Neural cell (in vitro differentiated cells): ENCODE measurements at regions not wholly inside any gene's neighbourhood (a gene's known extent, or its start where the extent isn't known, plus 50 kb on each side); places are given as distances from the start of the nearest gene placed in this dataset.

ENCODE experiments used
- H2AFZ ChIP-seq: fragments of 200-600, 300-800 bp; sonication (generic), shearing (Covaris generic); 2 replicates; pipeline ENCODE4 v1.6.0; 2014; ENCODE audit warnings: low read depth, mild to moderate bottlenecking, antibody characterized with exemption, low read length, moderate library complexity
- H3F3A ChIP-seq: fragments of 200-600 bp; shearing (Covaris generic); 2 replicates; pipeline ENCODE4 v1.6.1; 2016; ENCODE audit warnings: mild to moderate bottlenecking, moderate library complexity, mixed read lengths, antibody characterized with exemption, low read length; ENCODE audit not compliant: insufficient read depth, poor library complexity, severe bottlenecking
- H3K27ac ChIP-seq: fragments of 200-600, 300-800 bp; sonication (generic), shearing (Covaris generic); 2 replicates; pipeline ENCODE4 v1.5.1; 2014; ENCODE audit warnings: mild to moderate bottlenecking, low read length, moderate library complexity
- H3K27me3 ChIP-seq: fragments of 300-800, 200-600 bp; sonication (generic), shearing (Covaris generic); 2 replicates; pipeline ENCODE4 v1.6.0; 2014; ENCODE audit warnings: mild to moderate bottlenecking, low read depth, low read length, moderate library complexity; ENCODE audit not compliant: insufficient read depth
- H3K36me3 ChIP-seq: fragments of 300-800, 200-600 bp; sonication (generic), shearing (Covaris generic); 2 replicates; pipeline ENCODE4 v1.5.1; 2014; ENCODE audit warnings: mild to moderate bottlenecking, antibody characterized with exemption, low read length, moderate library complexity; ENCODE audit not compliant: insufficient read depth
- H3K4me2 ChIP-seq: fragments of 300-800, 200-600 bp; sonication (generic), shearing (Covaris generic); 2 replicates; pipeline ENCODE4 v1.6.0; 2014; ENCODE audit warnings: mild to moderate bottlenecking, low read length
- H3K4me3 ChIP-seq: fragments of 300-800, 200-600 bp; sonication (generic), shearing (Covaris generic); 2 replicates; pipeline ENCODE4 v1.5.1; 2014; ENCODE audit warnings: mild to moderate bottlenecking, low read length, moderate library complexity
- H3K79me2 ChIP-seq: fragments of 200-600 bp; shearing (Covaris generic); replicated peaks from 2 replicates; pipeline ENCODE4 v1.6.0; 2014; ENCODE audit warnings: mild to moderate bottlenecking, low read length, moderate library complexity; ENCODE audit not compliant: insufficient read depth
- H3K9ac ChIP-seq: fragments of 300-800, 200-600 bp; sonication (generic), shearing (Covaris generic); 2 replicates; pipeline ENCODE4 v1.6.1; 2016; ENCODE audit warnings: mild to moderate bottlenecking, low read length, mixed read lengths
- H3K9me2 ChIP-seq: fragments of 200-600 bp; shearing (Covaris generic); 2 replicates; pipeline ENCODE4 v1.6.1; 2016; ENCODE audit warnings: mild to moderate bottlenecking, low read length, mixed read lengths; ENCODE audit not compliant: insufficient read depth
- H3K9me3 ChIP-seq: fragments of 200-600, 300-800 bp; sonication (generic), shearing (Covaris generic); 2 replicates; pipeline ENCODE4 v1.6.1; 2016; ENCODE audit warnings: mild to moderate bottlenecking, mixed run types, low read length, moderate library complexity, mixed read lengths
- H4K20me1 ChIP-seq: fragments of 200-600 bp; shearing (Covaris generic); 2 replicates; pipeline ENCODE4 v1.6.1; 2016; ENCODE audit warnings: mild to moderate bottlenecking, mixed run types; ENCODE audit not compliant: insufficient read depth
- CTCF ChIP-seq: fragments of 450-650 bp; IDR thresholded peaks from 2 replicates; pipeline ENCODE4 v1.5.1; 2014; ENCODE audit warnings: antibody characterized with exemption, mild to moderate bottlenecking, moderate library complexity; ENCODE audit not compliant: poor library complexity, severe bottlenecking
- EP300 ChIP-seq: fragments of 450-650 bp; conservative IDR thresholded peaks from 2 replicates; pipeline ENCODE4 v1.6.1; 2014; ENCODE audit warnings: antibody characterized with exemption, mild to moderate bottlenecking, moderate library complexity; ENCODE audit not compliant: poor library complexity, severe bottlenecking
- EZH2 ChIP-seq: fragments of 200-600, 300-800 bp; shearing (Covaris generic), sonication (generic); IDR thresholded peaks from 2 replicates; pipeline ENCODE4 v1.6.1; 2014; ENCODE audit warnings: antibody characterized with exemption, low read length, borderline replicate concordance, mild to moderate bottlenecking; ENCODE audit not compliant: insufficient read depth, poor library complexity, severe bottlenecking
- MXI1 ChIP-seq: fragments of 450-650 bp; conservative IDR thresholded peaks from 2 replicates; pipeline ENCODE4 v1.6.1; 2014; ENCODE audit warnings: antibody characterized with exemption, mild to moderate bottlenecking; ENCODE audit not compliant: poor library complexity, severe bottlenecking
- POLR2AphosphoS5 ChIP-seq: IDR thresholded peaks from 2 replicates; pipeline ENCODE4 v1.6.1; 2012
- RAD21 ChIP-seq: fragments of 450-650 bp; conservative IDR thresholded peaks from 2 replicates; pipeline ENCODE4 v1.6.1; 2014; ENCODE audit warnings: antibody characterized with exemption, mild to moderate bottlenecking, moderate library complexity
- REST ChIP-seq: IDR thresholded peaks from 2 replicates; pipeline ENCODE4 v1.6.1; 2012; ENCODE audit warnings: borderline replicate concordance
- SMC3 ChIP-seq: fragments of 450-650 bp; conservative IDR thresholded peaks from 2 replicates; pipeline ENCODE4 v1.6.1; 2014; ENCODE audit warnings: antibody characterized with exemption, mild to moderate bottlenecking, moderate library complexity; ENCODE audit not compliant: poor library complexity
- TAF1 ChIP-seq: IDR thresholded peaks from 2 replicates; pipeline ENCODE4 v1.6.1; 2012; ENCODE audit warnings: low read depth

GRCh38 chr21:29430576-29430975, 131.9 kb downstream of the BACH1 start:
- Histone ChIP-seq H3K9me2 (no peaks in the 10 kb centered on the region), H2AFZ (no peak overlapping the region), H4K20me1 (no peaks in the 10 kb centered on the region), H3K9me3 (no peaks in the 10 kb centered on the region), H3F3A (no peaks in the 10 kb centered on the region), H3K36me3 (no peaks in the 10 kb centered on the region), H3K27me3 (no peaks in the 10 kb centered on the region), H3K4me3 (no peak overlapping the region), H3K4me2 (no peak overlapping the region), H3K79me2 (no peaks in the 10 kb centered on the region), H3K27ac (no peak overlapping the region), H3K9ac (no peak overlapping the region)
- no peak for TF ChIP-seq SMC3
- no peak for TF ChIP-seq REST
- TF ChIP-seq MXI1, result no peak
- TF ChIP-seq EP300, result no peak
- TF ChIP-seq EZH2, result no peak
- no peak for TF ChIP-seq CTCF
- no peak for TF ChIP-seq RAD21
- no peak for TF ChIP-seq TAF1
- no peak for TF ChIP-seq POLR2AphosphoS5

- Histone ChIP-seq H3K27ac (no peak overlapping the region), H3K9me2 (no peaks in the 10 kb centered on the region), H4K20me1 (no peaks in the 10 kb centered on the region), H3K79me2 (no peaks in the 10 kb centered on the region), H2AFZ (no peak overlapping the region), H3K9ac (no peak overlapping the region), H3K27me3 (no peaks in the 10 kb centered on the region), H3K9me3 (no peaks in the 10 kb centered on the region), H3K4me3 (no peak overlapping the region), H3K36me3 (no peaks in the 10 kb centered on the region), H3K4me2 (no peak overlapping the region), H3F3A (no peaks in the 10 kb centered on the region)
- TF ChIP-seq TAF1, result no peak
- peak; percentile 32 for TF ChIP-seq POLR2AphosphoS5
These were observed 132.5 kb downstream of the BACH1 start for GRCh38 chr21:29431178-29431577.

- Histone ChIP-seq H3K27ac (no peak overlapping the region), H2AFZ (no peak overlapping the region), H3K36me3 (no peaks in the 10 kb centered on the region), H4K20me1 (no peaks in the 10 kb centered on the region), H3K4me3 (no peak overlapping the region), H3F3A (no peaks in the 10 kb centered on the region), H3K9ac (no peak overlapping the region), H3K4me2 (no peak overlapping the region), H3K79me2 (no peaks in the 10 kb centered on the region), H3K9me3 (no peaks in the 10 kb centered on the region), H3K27me3 (no peaks in the 10 kb centered on the region), H3K9me2 (no peaks in the 10 kb centered on the region)
- TF ChIP-seq SMC3 (no peak), CTCF (no peak), EZH2 (no peak), RAD21 (no peak), EP300 (peak; percentile 27), MXI1 (no peak), REST (no peak), POLR2AphosphoS5 (peak; percentile 93), TAF1 (no peak)
These were observed 133.0 kb downstream of the BACH1 start for GRCh38 chr21:29431680-29432079.
